Breast epithelium (tissue), 4 donors: ENCODE measurements at regions not wholly inside any gene's neighbourhood (a gene's known extent, or its start where the extent isn't known, plus 50 kb on each side); places are given as distances from the start of the nearest gene placed in this dataset.

Source experiments
- DNase-seq, 2 donors: peaks; one replicate each; pipeline ENCODE4 v3.0.0-alpha.2; 2019; ENCODE audit warnings: low spot score in 2 of 2
- H3K27ac ChIP-seq, 2 donors: fragments of 200-600 bp; sonication (generic) in 1 of 2; one replicate each; pipeline ENCODE4 v1.5.1; 2016 to 2019; ENCODE audit warnings: mild to moderate bottlenecking in 1 of 2
- H3K27me3 ChIP-seq, 2 donors: fragments of 200-600 bp; sonication (generic) in 1 of 2; one replicate each; pipeline versions ENCODE4 v1.5.1 to v1.6.0; 2017 to 2019; ENCODE audit warnings: control low read depth in 1 of 2, mild to moderate bottlenecking in 1 of 2
- H3K36me3 ChIP-seq: fragments of 200-600 bp; one replicate; pipeline ENCODE4 v1.5.1; 2019
- H3K4me1 ChIP-seq, 2 donors: fragments of 200-600 bp; sonication (generic); one replicate each; pipeline ENCODE4 v1.5.1; 2016 to 2019; ENCODE audit warnings: control low read depth in 1 of 2
- H3K4me3 ChIP-seq, 3 donors: fragments of 200-600 bp; sonication (generic); 1 replicate in 2 of 3; 2 replicates in 1 of 3; pipeline ENCODE4 v1.5.1; 2016 to 2019; ENCODE audit warnings: mild to moderate bottlenecking in 3 of 3, moderate library complexity in 2 of 3
- H3K9me3 ChIP-seq, 2 donors: fragments of 200-600 bp; sonication (generic) in 1 of 2; one replicate each; pipeline ENCODE4 v1.5.1; 2016 to 2019; ENCODE audit warnings: control low read depth in 1 of 2
- CTCF ChIP-seq, 3 donors: fragments of 450-650 bp; IDR thresholded peaks; one replicate each; pipeline ENCODE4 v1.5.1; 2016 to 2017; ENCODE audit warnings: antibody characterized with exemption in 3 of 3, mild to moderate bottlenecking in 3 of 3, moderate library complexity in 3 of 3
- POLR2A ChIP-seq: fragments of 450-650 bp; IDR thresholded peaks from one replicate; pipeline ENCODE4 v1.6.1; 2016; ENCODE audit warnings: antibody characterized with exemption, mild to moderate bottlenecking, moderate library complexity
- POLR2AphosphoS5 ChIP-seq, 3 donors: sonication (generic); formaldehyde crosslinking; IDR thresholded peaks; one replicate each; pipeline ENCODE4 v1.6.1; 2017; ENCODE audit warnings: antibody characterized with exemption in 3 of 3
- intact Hi-C: fragments of 100-400 bp; cut with DNase I; formaldehyde crosslinking; loops from one replicate; pipeline ENCODE4 v1.15.1; 2023; ENCODE audit warnings: low total_unique reads

- intact Hi-C loops: loop anchor here (10.0 kb wide), 1 partner anchor 470 kb away; the partner anchor contains the start of gene SKOR2
- TF ChIP-seq POLR2A (no peak), POLR2AphosphoS5 (IDR thresholded peaks at IDR 0.05) (no peak), CTCF (IDR thresholded peaks at IDR 0.05) (no peak)
- no peaks in the 10 kb centered on the region for H3K36me3 ChIP-seq
- no peaks in the 10 kb centered on the region for H3K27me3 ChIP-seq
- H3K27ac ChIP-seq: no peak overlapping the region
- H3K9me3 ChIP-seq: peaks cover 0 to 5% of the 10 kb centered on the region in 2 donors
- H3K4me1 ChIP-seq: no peaks in the 10 kb centered on the region
- DNase-seq: no peak
- no peak overlapping the region for H3K4me3 ChIP-seq
Observed at GRCh38 chr18:47724186-47724975, 206.1 kb downstream of the SMAD2 start.

GRCh38 chr18:47721876-47722275 lies 208.6 kb downstream of the SMAD2 start:
- H3K9me3 ChIP-seq: peaks cover 0 to 5% of the 10 kb centered on the region in 2 donors
- no peaks in the 10 kb centered on the region for H3K27me3 ChIP-seq
- no peak for DNase-seq
- intact Hi-C loops: loop anchor here (10.0 kb wide), 1 partner anchor 467 kb away; the partner anchor contains the start of gene SKOR2
- no peaks in the 10 kb centered on the region for H3K4me1 ChIP-seq
- H3K27ac ChIP-seq: no peak overlapping the region
- no peaks in the 10 kb centered on the region for H3K36me3 ChIP-seq
- H3K4me3 ChIP-seq: no peak overlapping the region
- TF ChIP-seq POLR2A (no peak), CTCF (IDR thresholded peaks at IDR 0.05) (no peak), POLR2AphosphoS5 (IDR thresholded peaks at IDR 0.05) (no peak)

GRCh38 chr18:47720741-47721140 lies 209.7 kb downstream of the SMAD2 start:
- no peak for DNase-seq
- no peak for TF ChIP-seq CTCF (IDR thresholded peaks at IDR 0.05)
- no peak for TF ChIP-seq POLR2A
- no peak for TF ChIP-seq POLR2AphosphoS5 (IDR thresholded peaks at IDR 0.05)
- H3K27ac ChIP-seq: no peak overlapping the region
- no peaks in the 10 kb centered on the region for H3K27me3 ChIP-seq
- H3K9me3 ChIP-seq: peaks cover 0 to 5% of the 10 kb centered on the region in 2 donors
- H3K4me3 ChIP-seq: no peak overlapping the region
- intact Hi-C loops: loop anchor here (10.0 kb wide), 1 partner anchor 466 kb away; the partner anchor contains the start of gene SKOR2
- H3K4me1 ChIP-seq: no peaks in the 10 kb centered on the region
- H3K36me3 ChIP-seq: no peaks in the 10 kb centered on the region

- intact Hi-C loops: no loop called here
- H3K27ac ChIP-seq: no peak overlapping the region
Observed at GRCh38 chr18:47719096-47719780, 211.2 kb downstream of the SMAD2 start.

More at GRCh38 chr18:47719096-47719780, 211.2 kb downstream of the SMAD2 start:
- Histone ChIP-seq H3K27me3 (no peaks in the 10 kb centered on the region), H3K9me3 (peaks cover 0 to 5% of the 10 kb centered on the region in 2 donors), H3K4me1 (no peaks in the 10 kb centered on the region), H3K4me3 (no peak overlapping the region), H3K36me3 (no peaks in the 10 kb centered on the region)
- no peak for DNase-seq
- TF ChIP-seq POLR2AphosphoS5 (IDR thresholded peaks at IDR 0.05) (no peak), CTCF (IDR thresholded peaks at IDR 0.05) (no peak), POLR2A (no peak)
